Pancreas (tissue), 10 donors: ENCODE measurements at regions not wholly inside any gene's neighbourhood (a gene's known extent, or its start where the extent isn't known, plus 50 kb on each side); places are given as distances from the start of the nearest gene placed in this dataset.

Experiments
- ATAC-seq, 4 donors: fragments of 200-7000 bp; cut with Tn5 transposase; one replicate each; pipeline versions ENCODE4 v1.8.0 to v1.9.1; 2020; ENCODE audit warnings: mild to moderate bottlenecking in 4 of 4, moderate library complexity in 4 of 4
- DNase-seq, 6 donors: peaks; one replicate each; pipeline ENCODE4 v3.0.0-alpha.2; 2020
- FAIRE-seq: peaks from 2 replicates; lab custom pipeline; 2012; peaks lifted over from hg19 to GRCh38; lab: Jason Lieb, UNC
- H3K27ac ChIP-seq, 4 donors: fragments of 200-600 bp; sonication (generic); 1 replicate in 3 of 4; 2 replicates in 1 of 4; pipeline versions ENCODE4 v1.5.0 to v1.8.0; 2020
- H3K27me3 ChIP-seq, 4 donors: fragments of 200-600 bp; one replicate each; pipeline ENCODE4 v1.8.0; 2021
- H3K36me3 ChIP-seq, 3 donors: fragments of 200-600 bp; sonication (generic) in 1 of 3; one replicate each; pipeline versions ENCODE4 v1.5.0 to v1.8.0; 2020 to 2021
- H3K4me1 ChIP-seq, 3 donors: fragments of 200-600 bp; one replicate each; pipeline ENCODE4 v1.8.0; 2021
- H3K4me3 ChIP-seq, 4 donors: fragments of 200-600 bp; sonication (generic) in 2 of 4; one replicate each; pipeline versions ENCODE4 v1.5.0 to v1.8.0; 2020 to 2021
- H3K9me3 ChIP-seq, 4 donors: fragments of 200-600 bp; one replicate each; pipeline ENCODE4 v1.8.0; 2021
- CTCF ChIP-seq, 4 donors: fragments of 200-600 bp; sonication (generic) in 3 of 4; IDR thresholded peaks; one replicate each; pipeline versions ENCODE4 v1.5.0 to v1.8.0; 2021; ENCODE audit warnings: antibody characterized with exemption in 4 of 4
- WGBS, 2 donors: extraction: QIAGEN DNeasy Blood & Tissue Kit; methylation state at CpG; one replicate each; pipeline ENCODE4 v1.1.7; 2013; 5-methylcytosine and 5-hydroxymethylcytosine counted together
- intact Hi-C, 3 donors: fragments of 100-400 bp; cut with DNase I; formaldehyde crosslinking; loops; one replicate each; pipeline versions ENCODE4 v1.11.1 to v1.14.2; 2022
- donor health status: healthy with polysubstance abuse.
- donor health status: DM: no; HTN: no; CAD: no; lungs with moderate emphysema.
- donor health status: DM: no; HTN: no; CAD: no.
- donor health status: control.
- donor health status: control.
- donor health status: Bipolar disorder and iron deficiency.
- donor health status: DM: yes; HTN: yes; CAD: no.
- donor health status: DM: no; HTN: no; CAD: no.
- donor health status: DM: no; HTN: no; CAD: no.
- donor health status: DM: yes; HTN: yes; CAD: no.

- ATAC-seq (no peak), DNase-seq (no peak), FAIRE-seq (no peak)
- Histone ChIP-seq H3K27me3 (peaks cover 0 to 7% (median 0%) of the 10 kb centered on the region in 4 donors), H3K9me3 (no peaks in the 10 kb centered on the region), H3K36me3 (no peaks in the 10 kb centered on the region), H3K4me1 (no peaks in the 10 kb centered on the region), H3K4me3 (no peak overlapping the region), H3K27ac (no peak overlapping the region)
- TF ChIP-seq CTCF (IDR thresholded peaks at IDR 0.05) = no peak
- intact Hi-C loops = no loop called here
These were observed 786.9 kb upstream of the SEMA6D start for GRCh38 chr15:46930426-46930825.

- WGBS, 2 donors = 63 to 73% methylated on average over 4 of the region's 4 CpGs
- intact Hi-C loops = no loop called here
- H3K27ac ChIP-seq = no peak overlapping the region
- no peaks in the 10 kb centered on the region for H3K36me3 ChIP-seq
- H3K4me1 ChIP-seq = no peaks in the 10 kb centered on the region
- no peak overlapping the region for H3K4me3 ChIP-seq
- H3K27me3 ChIP-seq = no peaks in the 10 kb centered on the region
- no peak for ATAC-seq
- no peak for FAIRE-seq
- TF ChIP-seq CTCF (IDR thresholded peaks at IDR 0.05) = no peak
- no peak for DNase-seq
- H3K9me3 ChIP-seq = no peaks in the 10 kb centered on the region
These were observed 784.0 kb upstream of the SEMA6D start for GRCh38 chr15:46933332-46933731.

- no peaks in the 10 kb centered on the region for H3K9me3 ChIP-seq
- no peaks in the 10 kb centered on the region for H3K4me1 ChIP-seq
- FAIRE-seq (no peak), DNase-seq (no peak), ATAC-seq (no peak)
- TF ChIP-seq CTCF (IDR thresholded peaks at IDR 0.05) = no peak
- no peaks in the 10 kb centered on the region for H3K36me3 ChIP-seq
- 64 to 79% methylated on average over 2 of the region's 2 CpGs for WGBS, 2 donors
- no peak overlapping the region for H3K4me3 ChIP-seq
- H3K27ac ChIP-seq = no peak overlapping the region
- intact Hi-C loops = no loop called here
- H3K27me3 ChIP-seq = no peaks in the 10 kb centered on the region
These were observed 782.5 kb upstream of the SEMA6D start for GRCh38 chr15:46934851-46935250.

- TF ChIP-seq CTCF (IDR thresholded peaks at IDR 0.05) = no peak
- H3K9me3 ChIP-seq = no peaks in the 10 kb centered on the region
- ATAC-seq (no peak), DNase-seq (no peak), FAIRE-seq (no peak)
- no peak overlapping the region for H3K4me3 ChIP-seq
- H3K36me3 ChIP-seq = no peaks in the 10 kb centered on the region
- intact Hi-C loops = no loop called here
- no peaks in the 10 kb centered on the region for H3K4me1 ChIP-seq
- H3K27ac ChIP-seq = no peak overlapping the region
- 14 to 37% methylated on average over 1 of the region's 1 CpG for WGBS, 2 donors
- no peaks in the 10 kb centered on the region for H3K27me3 ChIP-seq
These were observed 779.1 kb upstream of the SEMA6D start for GRCh38 chr15:46938169-46938568.

GRCh38 chr15:46941241-46941640 lies 776.1 kb upstream of the SEMA6D start:
- 80 to 84% methylated on average over 1 of the region's 1 CpG for WGBS, 2 donors
- no peaks in the 10 kb centered on the region for H3K27me3 ChIP-seq
- H3K4me1 ChIP-seq = no peaks in the 10 kb centered on the region
- no peak overlapping the region for H3K4me3 ChIP-seq
- no peaks in the 10 kb centered on the region for H3K9me3 ChIP-seq
- no peak for FAIRE-seq
- H3K27ac ChIP-seq = no peak overlapping the region
- no peak for DNase-seq
- intact Hi-C loops = no loop called here
- no peak for ATAC-seq
- H3K36me3 ChIP-seq = no peaks in the 10 kb centered on the region
- TF ChIP-seq CTCF (IDR thresholded peaks at IDR 0.05) = no peak
